T-helper 1 cell (primary cell): ENCODE measurements at regions not wholly inside any gene's neighbourhood (a gene's known extent, or its start where the extent isn't known, plus 50 kb on each side); places are given as distances from the start of the nearest gene placed in this dataset.
"Not testable (repeated sequence)": the region's sequence is repeated elsewhere in the genome, so short reads cannot be mapped to it uniquely, and the experiment has no call there.

Experiments used
- DNase-seq, 5 donors: peaks; one replicate each; pipeline ENCODE4 v3.0.0-alpha.2; 2012 to 2020

DNA sequence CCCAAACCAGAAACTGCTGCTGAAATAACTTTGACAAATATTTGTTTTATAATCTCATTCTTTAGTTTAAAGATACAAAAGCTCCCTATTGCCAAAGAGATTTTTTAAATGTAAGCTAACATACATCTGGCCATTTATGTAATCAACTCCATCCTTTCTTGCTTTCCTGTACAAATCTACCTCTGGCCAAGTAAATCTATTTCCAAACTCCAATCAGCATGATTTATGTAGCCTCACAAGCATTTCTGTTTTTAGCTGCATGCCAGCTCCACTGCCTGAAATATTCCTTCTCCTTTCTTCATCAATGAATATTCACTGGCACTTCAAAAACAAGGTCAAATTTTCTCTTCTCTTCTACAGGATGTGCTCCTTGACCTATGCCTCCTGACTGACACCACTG lies 80.0 kb downstream of the SHOX2 start:
- no peak for DNase-seq

DNA sequence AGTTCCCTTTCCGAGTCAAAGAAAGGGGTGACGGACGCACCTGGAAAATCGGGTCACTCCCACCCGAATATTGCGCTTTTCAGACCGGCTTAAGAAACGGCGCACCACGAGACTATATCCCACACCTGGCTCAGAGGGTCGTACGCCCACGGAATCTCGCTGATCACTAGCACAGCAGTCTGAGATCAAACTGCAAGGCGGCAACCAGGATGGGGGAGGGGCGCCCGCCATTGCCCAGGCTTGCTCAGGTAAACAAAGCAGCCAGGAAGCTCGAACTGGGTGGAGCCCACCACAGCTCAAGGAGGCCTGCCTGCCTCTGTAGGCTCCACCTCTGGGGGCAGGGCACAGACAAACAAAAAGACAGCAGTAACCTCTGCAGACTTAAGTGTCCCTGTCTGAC lies 86.3 kb downstream of the SHOX2 start:
- not testable (repeated sequence) for DNase-seq

DNA sequence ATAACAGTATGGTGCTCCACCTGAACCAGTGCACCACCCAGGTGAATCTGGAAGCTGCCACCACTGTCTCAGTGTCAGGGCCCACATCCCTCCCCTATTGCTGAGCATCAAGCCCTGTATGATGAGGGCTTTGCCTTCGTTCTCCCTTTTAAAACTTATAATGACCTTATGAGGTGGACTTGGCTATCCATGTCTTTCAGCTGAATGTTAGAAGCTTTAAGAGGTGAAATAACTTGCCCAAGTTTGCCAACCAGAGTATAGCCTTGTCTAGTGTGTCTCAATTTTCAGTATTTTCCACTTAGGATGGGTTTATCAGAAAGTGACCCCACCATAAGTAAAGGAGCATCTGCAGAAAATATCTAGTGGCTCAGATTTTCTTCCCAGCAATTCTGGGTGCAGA lies 87.8 kb downstream of the SHOX2 start:
- no peak for DNase-seq

DNA sequence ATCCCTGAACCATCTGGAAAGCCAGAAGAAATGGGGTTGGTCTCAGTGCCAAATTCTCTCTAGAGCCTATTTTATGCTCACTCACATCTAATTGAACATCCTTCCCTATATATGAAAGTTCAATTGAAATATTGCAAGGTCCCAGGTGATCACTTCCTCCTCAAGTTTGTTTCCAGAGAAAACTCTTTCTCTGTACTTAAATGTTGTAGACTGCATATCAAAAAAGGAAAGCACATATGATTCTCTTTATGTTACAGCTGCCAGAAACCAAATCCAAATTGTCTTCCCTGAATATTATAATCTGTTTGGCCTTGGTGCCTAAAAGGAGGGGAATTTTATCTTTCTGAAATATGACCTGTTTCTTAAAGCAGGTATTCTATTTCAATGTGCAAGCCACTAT lies 93.3 kb downstream of the SHOX2 start:
- DNase-seq: no peak

DNA sequence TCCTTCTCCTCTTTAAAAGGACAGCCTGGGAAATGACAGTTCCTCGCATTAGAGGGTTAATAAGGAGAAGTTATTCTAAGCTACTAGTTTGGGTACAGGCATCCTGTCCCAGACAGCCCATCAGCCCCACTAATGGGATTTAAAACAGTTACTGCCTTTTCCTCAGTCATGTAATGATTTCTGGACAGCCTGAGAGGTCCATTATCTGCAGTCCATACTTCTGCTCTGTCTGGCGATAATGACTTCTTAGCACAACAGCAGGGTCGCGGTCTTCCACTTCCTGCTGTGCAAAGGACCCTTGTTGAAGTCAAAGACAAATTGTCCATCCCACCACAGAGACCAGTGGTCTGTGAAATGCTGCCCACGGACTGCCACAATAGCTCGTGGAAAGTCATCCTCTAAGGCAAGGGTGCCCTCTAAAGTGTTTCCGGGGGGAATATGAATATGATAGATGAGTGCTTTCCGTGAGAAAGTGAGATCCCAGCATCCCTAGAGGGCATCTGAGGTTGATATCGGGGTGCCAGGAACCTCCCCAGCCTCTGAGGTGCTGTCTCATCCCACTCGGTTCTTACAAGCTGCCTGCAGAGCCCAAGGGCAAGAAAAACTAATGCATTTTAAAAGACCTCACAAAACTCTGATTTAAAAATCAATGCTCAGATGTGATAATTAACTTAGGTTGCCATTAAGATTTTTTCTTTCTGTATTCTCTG lies 100.7 kb downstream of the SHOX2 start:
- DNase-seq: no peak

DNA sequence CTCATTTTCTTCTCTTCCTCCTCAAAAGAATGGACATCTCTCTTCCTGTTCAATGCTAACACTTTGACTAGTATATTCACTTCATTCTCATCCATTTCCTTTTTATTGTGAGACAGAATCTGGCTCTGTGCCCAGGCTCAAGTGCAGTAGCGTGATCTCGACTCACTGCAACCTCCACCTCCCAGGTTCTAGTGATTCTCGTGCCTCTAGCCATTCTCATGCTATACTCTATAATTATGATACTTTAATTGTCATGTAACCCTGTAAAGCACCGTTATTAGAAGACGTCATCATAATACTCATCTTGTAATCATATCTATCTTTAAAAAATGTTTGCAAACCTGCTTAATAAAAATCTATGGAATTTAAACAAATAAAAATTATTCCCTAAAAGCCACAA lies 107.0 kb downstream of the SHOX2 start:
- no peak for DNase-seq

DNA sequence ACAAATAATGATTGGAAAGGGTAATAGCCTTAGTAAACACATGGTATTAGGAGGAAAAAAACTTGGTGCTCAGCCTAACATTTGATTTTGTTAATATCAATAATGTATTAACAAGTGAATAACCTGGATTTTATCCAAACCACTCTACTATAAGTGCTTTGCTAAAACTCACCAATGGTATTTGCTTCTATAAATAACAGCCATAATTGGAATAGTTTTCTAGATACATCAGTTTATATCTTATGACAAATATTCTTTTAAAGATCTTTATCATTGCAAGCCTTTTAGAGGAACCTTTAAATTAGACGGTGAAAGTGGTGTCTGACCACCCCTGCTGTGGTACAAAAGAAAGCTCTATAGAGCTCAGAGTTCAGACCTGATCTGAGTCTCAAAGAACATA lies 123.9 kb downstream of the SHOX2 start:
- no peak for DNase-seq

DNA sequence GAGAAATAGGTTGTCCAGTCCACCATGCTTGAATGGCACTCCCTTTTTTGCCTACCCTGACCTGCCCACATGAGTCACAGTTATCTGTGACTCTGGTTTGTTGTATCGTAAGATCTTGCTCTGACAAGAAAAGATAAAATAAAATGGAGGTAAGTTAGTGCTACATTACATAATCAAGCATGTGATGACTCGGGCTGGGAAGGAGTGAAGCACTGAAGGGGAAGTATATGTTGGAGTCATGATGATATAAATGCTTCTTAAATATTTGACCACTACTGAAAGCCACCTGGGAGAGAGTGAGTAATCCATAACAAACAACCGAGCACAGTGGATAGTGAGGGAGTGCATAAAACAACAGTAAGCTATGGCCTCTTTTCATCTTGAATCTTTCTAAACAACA lies 124.4 kb downstream of the SHOX2 start:
- DNase-seq: no peak

DNA sequence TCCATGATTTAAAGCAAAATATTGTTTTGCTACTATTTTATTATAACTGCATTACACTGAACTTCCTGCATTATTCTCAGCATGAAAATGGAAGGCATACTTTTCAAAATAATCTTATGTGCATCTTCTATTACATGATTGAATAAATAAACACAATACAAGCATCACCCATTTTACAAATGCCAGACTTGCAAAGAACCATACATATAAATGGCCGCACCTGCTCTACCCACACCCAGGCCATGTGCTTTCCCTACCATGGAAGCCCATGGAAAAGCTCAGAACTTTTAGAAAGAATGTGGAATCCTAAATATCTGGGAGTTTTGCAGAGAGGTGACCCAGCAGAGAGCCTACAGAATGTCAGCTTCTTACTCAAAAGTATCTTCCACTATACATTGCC lies 127.2 kb downstream of the SHOX2 start:
- DNase-seq: no peak

DNA sequence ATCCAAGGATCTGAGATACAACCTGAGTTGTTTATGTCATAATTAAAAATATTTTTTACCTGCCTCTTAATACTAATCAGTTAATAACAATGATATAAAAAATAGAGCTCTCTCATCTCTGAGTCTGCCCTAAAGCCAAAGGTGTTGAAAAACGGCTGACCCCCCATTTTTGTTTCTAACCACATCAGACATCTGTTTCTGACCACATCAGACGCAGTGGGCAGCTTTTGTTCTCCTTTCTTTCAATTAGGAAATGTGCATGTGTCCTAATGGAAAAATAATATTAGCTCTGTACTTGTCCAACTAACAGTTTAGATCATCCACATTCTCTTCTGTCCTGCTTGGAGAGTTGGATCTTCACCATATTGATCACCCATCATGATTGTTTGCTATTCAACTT lies 144.6 kb downstream of the SHOX2 start:
- DNase-seq: no peak

DNA sequence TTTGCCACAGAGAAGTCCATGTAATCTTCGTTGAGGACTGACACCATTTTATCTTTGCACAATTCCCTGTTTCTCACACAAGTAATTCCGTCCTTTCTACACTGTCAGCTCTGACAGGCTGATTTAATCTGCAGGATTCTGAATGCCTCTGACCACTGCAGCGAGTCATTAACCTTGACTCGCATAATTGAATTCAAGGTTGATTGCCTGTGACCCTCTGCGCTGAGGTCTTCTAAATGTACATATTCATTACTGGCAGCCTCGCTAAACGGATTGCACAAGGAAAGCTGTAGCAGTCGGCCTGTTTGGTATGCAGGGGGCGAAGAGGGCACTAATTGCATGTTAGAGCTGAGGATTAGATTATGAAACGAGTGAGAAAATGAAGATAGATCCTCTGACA lies 147.8 kb downstream of the SHOX2 start:
- no peak for DNase-seq

DNA sequence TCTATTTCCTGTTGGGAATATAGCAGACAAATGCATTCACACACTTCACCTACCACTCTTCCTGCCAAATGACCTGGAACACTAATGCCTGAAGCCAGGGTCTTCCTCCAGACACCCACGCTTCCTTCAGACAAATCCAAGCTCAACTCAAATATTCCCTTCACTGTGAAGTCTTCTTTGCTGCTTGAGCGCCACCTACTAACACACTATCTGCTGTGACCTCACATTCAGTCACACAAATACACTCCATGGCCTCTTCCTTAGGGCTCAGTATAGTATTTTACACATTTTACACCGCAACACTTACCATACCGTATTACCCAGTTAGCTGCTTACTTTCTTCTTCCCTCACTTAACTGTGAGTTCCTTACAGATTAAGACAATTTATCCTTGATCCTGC lies 149.4 kb downstream of the SHOX2 start:
- DNase-seq: no peak

DNA sequence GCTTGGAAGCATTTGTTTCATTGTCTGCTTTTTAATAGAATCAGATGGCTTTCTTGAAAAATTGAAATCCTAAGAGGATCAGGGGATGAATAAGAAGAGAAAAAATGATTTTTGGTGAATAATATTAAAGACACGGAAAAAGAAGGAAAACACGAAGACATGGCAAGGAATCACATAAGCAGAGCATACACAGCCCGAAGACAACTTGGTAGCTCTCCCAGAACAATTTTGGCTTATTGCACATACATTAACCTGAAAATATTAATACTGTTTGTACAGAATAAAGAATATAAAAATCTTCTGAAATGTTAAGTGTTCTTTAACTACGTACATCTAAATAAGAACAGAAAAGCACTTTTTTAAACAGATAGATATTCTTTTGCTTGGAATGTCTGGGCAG lies 150.0 kb downstream of the SHOX2 start:
- DNase-seq: no peak

DNA sequence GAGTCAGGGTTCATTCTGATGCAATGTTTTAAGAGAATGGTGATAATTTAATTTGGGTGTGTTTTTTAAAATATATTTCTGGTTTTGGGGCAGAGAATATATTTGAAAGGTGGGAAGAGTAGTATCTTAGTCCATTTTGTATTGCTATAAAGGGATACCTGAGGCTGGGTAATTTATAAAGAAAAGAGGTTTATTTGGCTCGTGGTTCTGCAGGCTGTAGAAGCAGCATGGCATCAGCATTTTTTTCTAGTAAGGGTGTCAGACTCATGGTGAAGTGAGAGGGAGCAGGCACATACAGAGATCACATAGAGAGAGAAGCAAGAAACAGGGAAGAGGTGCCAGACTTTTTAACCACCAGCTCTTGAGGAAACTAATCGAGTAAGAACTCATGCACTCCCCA lies 152.7 kb downstream of the SHOX2 start:
- no peak for DNase-seq

DNA sequence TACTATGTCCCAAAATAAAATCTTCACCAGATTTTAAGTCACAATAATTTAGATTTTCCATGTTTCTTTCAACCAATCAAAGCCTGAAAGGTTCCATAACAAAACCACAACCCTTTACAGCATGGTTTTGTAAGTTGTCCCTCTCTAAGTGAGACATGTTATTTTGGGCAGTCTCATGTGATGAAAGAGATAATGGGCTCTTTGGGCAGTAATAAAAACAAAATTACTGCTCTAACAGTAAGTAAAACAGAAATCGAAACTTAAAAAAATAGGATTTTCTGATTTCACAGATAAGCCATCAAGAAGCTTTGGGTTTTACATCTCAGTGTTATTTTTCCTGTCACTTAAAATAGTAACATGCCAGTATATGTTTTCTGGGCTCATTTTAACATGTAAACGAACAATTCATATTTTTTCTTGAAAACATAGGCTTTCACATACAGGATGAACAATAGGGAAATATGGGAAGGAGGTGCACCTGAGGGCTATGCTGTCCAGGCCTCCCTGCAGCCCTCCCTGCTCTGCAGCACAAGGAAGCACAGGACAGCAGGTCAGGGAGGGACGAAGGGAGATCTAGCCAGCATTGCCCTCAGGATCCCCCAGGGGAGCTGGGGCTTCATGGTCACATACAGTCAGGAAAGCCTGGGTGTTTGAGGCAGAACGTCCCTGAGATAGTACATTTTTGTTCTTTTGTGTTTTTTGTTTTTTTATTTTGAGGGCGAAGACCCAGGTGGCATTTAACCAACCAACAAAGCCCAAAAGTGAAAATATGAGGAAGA lies 157.4 kb downstream of the SHOX2 start:
- DNase-seq: no peak

DNA sequence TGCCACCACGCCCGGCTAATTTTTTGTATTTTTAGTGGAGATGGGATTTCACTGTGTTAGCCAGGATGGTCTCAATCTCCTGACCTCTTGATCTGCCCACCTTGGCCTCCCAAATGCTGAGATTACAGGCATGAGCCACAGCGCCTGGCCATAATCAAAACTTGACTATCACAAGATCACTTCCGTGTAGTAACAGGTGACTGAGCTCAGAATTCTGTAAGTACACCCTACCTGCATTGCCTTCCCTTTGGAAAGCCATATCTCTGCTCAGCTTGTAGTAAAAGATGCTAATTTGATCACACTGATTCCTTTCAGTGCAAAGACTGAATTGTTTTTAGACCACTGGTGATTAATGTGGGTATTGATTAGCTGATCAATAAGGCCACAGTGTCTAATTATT lies 167.1 kb downstream of the SHOX2 start:
- DNase-seq: no peak

DNA sequence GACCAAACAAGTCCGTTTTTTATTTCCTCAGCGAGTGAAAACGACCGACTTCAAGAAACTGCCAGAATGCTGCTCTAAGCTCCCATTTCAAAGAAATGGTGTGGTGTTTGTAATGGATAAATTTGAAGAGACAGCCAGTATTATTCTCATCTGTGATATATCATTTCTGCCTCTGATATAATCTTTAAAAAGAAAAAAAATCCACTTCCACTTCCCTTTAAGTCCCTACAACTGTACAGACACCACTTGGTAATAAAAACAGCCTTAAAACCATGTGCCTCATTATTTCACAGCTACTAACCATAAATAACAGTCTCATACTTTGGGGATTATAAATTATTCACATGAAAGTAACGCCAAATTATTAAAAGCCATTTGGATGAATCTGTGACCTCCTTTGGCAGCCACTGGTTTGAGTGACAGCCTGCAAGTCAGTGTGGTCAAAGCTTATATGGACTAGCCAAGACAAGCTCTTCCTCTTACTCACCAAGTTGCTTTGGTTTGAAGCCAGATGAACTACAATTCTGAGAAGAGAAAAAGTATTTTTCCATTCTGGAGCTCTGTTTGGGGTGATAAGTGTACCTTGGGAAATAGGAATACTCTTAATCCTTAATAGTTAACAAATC lies 168.0 kb downstream of the SHOX2 start:
- no peak for DNase-seq

DNA sequence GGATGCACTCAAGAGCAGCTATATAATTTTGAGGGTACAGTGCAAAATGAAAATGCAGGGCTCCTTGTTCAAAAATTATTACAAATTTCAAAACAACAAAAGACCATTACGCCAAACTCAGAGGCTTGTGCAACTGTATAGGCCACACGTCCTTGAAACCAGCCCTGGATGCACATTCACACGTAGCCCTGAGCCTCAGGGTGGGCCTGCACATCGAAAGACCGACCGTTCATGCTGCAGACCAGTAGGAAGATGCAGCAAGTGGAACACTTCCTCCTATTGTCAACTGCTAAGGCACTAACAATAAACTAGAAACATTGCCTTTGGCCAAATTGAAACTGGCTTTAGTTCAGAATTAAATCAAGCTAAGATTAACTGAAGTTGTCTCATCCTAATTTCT lies 174.7 kb downstream of the SHOX2 start:
- DNase-seq: no peak

DNA sequence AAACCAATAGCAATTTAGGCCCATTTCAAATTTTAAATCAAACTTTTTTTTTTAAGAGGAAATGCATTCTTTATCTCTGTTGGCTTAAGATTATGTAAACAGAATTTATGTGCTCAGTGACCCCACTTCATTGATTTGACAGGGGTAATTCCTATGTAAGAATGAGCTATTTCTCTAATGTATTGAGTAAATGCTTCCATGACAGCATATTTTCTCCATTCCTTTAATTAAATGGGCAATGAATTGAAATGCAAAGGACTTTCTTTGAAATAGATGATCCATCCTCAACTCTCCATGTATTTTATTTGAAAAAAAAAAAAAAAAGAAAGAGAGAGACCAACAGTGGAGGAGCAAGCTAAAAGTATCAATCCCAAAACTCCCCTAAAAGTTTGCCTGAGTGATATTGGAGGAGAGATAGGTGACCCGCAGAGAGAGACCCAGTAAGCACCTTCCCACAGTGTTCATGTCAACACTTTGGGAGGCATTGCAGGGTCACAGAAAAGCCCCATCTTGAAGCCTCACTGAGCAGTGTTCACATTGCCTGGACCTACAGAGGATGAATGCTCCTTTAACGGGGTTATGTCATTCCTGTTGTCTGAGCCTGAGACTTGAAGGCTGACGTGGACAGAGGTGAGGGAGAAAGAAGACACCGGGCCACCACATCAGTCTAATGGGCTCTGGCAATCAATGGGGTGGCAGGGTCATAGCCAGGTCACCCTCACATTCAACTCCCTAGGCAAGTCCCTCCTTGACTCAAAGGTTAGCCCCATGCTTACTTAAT lies 176.0 kb downstream of the SHOX2 start:
- no peak for DNase-seq

DNA sequence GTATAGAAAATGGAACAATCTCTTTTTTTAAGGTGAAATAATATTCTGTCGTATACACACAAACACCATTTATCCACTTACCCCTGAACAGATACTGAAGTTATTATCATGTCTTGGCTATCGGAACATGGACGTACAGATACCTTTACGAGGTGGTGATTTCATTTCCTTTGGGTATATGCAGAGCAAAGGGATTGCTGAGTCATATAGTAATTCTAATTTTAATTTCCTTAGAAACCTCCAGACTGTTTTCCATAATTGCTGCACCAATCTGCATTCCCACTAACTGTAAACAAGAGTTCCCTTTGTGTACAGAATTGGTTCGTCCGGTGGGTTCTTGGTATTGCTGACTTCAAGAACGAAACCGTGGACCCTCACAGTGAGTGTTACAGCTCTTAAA lies 179.4 kb downstream of the SHOX2 start:
- DNase-seq: no peak

DNA sequence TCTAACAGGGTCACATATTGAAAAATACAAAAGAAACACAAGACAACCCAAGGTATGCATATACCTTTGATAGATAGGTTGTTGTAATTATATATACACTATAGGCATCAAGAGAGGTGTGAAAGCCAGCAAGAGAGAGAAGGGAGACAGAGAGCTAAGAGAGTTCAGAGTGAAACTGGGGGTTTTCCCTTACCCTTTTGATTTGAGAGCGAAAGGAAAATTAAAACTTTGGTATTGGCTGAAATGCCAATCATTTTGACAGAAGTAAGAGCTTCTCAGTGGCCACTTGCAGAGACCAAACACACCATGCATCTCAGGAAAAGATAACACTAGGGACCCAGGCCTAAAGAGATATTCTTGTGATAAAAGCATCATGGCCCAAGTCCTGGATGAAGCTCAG lies 183.6 kb downstream of the SHOX2 start:
- no peak for DNase-seq

DNA sequence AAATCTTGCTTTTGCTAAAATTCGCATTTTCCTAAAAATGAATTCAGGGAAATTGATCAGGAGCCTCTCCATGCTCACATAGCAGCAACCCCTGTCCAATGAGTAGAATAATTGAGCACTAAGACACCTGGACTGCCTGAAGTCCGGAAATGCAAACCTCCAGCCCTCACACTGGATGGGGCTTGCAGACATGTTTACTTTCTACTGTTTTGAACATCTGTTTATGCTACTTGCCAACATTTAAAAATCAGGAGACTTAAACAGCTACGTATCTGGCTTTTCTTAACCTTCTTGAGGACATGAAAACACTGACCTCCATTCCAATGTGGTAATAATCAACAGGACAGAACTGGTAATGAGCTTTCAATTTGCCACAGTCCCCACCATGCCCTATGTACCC lies 184.4 kb downstream of the SHOX2 start:
- DNase-seq: no peak
